Skin epidermis (tissue), 12 donors: ENCODE measurements at regions not wholly inside any gene's neighbourhood (a gene's known extent, or its start where the extent isn't known, plus 50 kb on each side); places are given as distances from the start of the nearest gene placed in this dataset.

Experiments used
- H3K27ac ChIP-seq, 21 experiments: fragments of 200-600 bp; sonication (generic) in 11 of 21; one replicate each; pipeline ENCODE4 v1.5.0; 2020; ENCODE audit warnings: mild to moderate bottlenecking in 3 of 21, inconsistent platforms in 2 of 21, moderate library complexity in 2 of 21
- H3K4me3 ChIP-seq, 7 experiments: fragments of 200-600 bp; sonication (generic) in 2 of 7; one replicate each; pipeline ENCODE4 v1.5.0; 2020; ENCODE audit warnings: inconsistent platforms in 2 of 7, mild to moderate bottlenecking in 2 of 7, moderate library complexity in 1 of 7

GRCh38 chr22:48534395-48534958 is 1293.2 kb downstream of the BRD1 start:
- no peak overlapping the region for H3K4me3 ChIP-seq

GRCh38 chr22:48532986-48533385 is 1294.7 kb downstream of the BRD1 start:
- no peak overlapping the region for H3K27ac ChIP-seq
- H3K4me3 ChIP-seq: no peak overlapping the region

More at GRCh38 chr22:48534395-48534958, 1293.2 kb downstream of the BRD1 start:
- no peak overlapping the region for H3K27ac ChIP-seq

- no peak overlapping the region for H3K4me3 ChIP-seq
- H3K27ac ChIP-seq: no peak overlapping the region
Observed at GRCh38 chr22:48531761-48532435, 1295.8 kb downstream of the BRD1 start.

- Histone ChIP-seq H3K27ac (no peak overlapping the region), H3K4me3 (no peak overlapping the region)
Observed at GRCh38 chr22:48531108-48531507, 1296.6 kb downstream of the BRD1 start.

- no peak overlapping the region for H3K4me3 ChIP-seq
- no peak overlapping the region for H3K27ac ChIP-seq
Observed at GRCh38 chr22:48530666-48531065, 1297.0 kb downstream of the BRD1 start.

- H3K4me3 ChIP-seq: no peak overlapping the region
- no peak overlapping the region for H3K27ac ChIP-seq
Observed at GRCh38 chr22:48528221-48528915, 1299.3 kb downstream of the BRD1 start.

GRCh38 chr22:48523761-48524160 is 1303.9 kb downstream of the BRD1 start:
- Histone ChIP-seq H3K27ac (no peak overlapping the region), H3K4me3 (no peak overlapping the region)

- no peak overlapping the region for H3K4me3 ChIP-seq
- no peak overlapping the region for H3K27ac ChIP-seq
Observed at GRCh38 chr22:48523091-48523490, 1304.6 kb downstream of the BRD1 start.

- Histone ChIP-seq H3K4me3 (no peak overlapping the region), H3K27ac (no peak overlapping the region)
Observed at GRCh38 chr22:48522271-48522670, 1305.4 kb downstream of the BRD1 start.

- Histone ChIP-seq H3K4me3 (no peak overlapping the region), H3K27ac (no peak overlapping the region)
Observed at GRCh38 chr22:48520884-48521588, 1306.6 kb downstream of the BRD1 start.

- H3K27ac ChIP-seq: no peak overlapping the region
- no peak overlapping the region for H3K4me3 ChIP-seq
Observed at GRCh38 chr22:48520207-48520606, 1307.5 kb downstream of the BRD1 start.

- Histone ChIP-seq H3K4me3 (no peak overlapping the region), H3K27ac (peak overlapping the region in 1 of 21 experiments; percentile 56)
Observed at GRCh38 chr22:48517039-48518030, 1310.3 kb downstream of the BRD1 start.

GRCh38 chr22:48516571-48516970 is 1311.1 kb downstream of the BRD1 start:
- no peak overlapping the region for H3K4me3 ChIP-seq
- no peak overlapping the region for H3K27ac ChIP-seq

GRCh38 chr22:48515571-48516200 is 1312.0 kb downstream of the BRD1 start:
- no peak overlapping the region for H3K4me3 ChIP-seq
- H3K27ac ChIP-seq: no peak overlapping the region

GRCh38 chr22:48513929-48514328 is 1313.7 kb downstream of the BRD1 start:
- Histone ChIP-seq H3K4me3 (no peak overlapping the region), H3K27ac (no peak overlapping the region)

- Histone ChIP-seq H3K27ac (no peak overlapping the region), H3K4me3 (no peak overlapping the region)
Observed at GRCh38 chr22:48513446-48513845, 1314.2 kb downstream of the BRD1 start.

GRCh38 chr22:48511781-48512327 is 1315.8 kb downstream of the BRD1 start:
- H3K27ac ChIP-seq: no peak overlapping the region
- no peak overlapping the region for H3K4me3 ChIP-seq

- no peak overlapping the region for H3K27ac ChIP-seq
Observed at GRCh38 chr22:48511211-48511610, 1316.5 kb downstream of the BRD1 start.

GRCh38 chr22:48510599-48510998 is 1317.1 kb downstream of the BRD1 start:
- H3K27ac ChIP-seq: no peak overlapping the region
- H3K4me3 ChIP-seq: no peak overlapping the region

More at GRCh38 chr22:48511211-48511610, 1316.5 kb downstream of the BRD1 start:
- H3K4me3 ChIP-seq: no peak overlapping the region
